Tibial nerve (tissue), 4 donors: ENCODE measurements at regions not wholly inside any gene's neighbourhood (a gene's known extent, or its start where the extent isn't known, plus 50 kb on each side); places are given as distances from the start of the nearest gene placed in this dataset.
"Not testable (repeated sequence)": the region's sequence is repeated elsewhere in the genome, so short reads cannot be mapped to it uniquely, and the experiment has no call there.

Experiments
- DNase-seq, 2 donors: peaks; one replicate each; pipeline ENCODE4 v3.0.0-alpha.2; 2019; ENCODE audit warnings: low spot score in 2 of 2
- H3K27ac ChIP-seq, 4 donors: fragments of 200-600 bp; sonication (generic) in 3 of 4; one replicate each; pipeline ENCODE4 v1.5.1; 2017 to 2019; ENCODE audit warnings: mild to moderate bottlenecking in 1 of 4
- H3K27me3 ChIP-seq, 2 donors: fragments of 200-600 bp; sonication (generic) in 1 of 2; one replicate each; pipeline versions ENCODE4 v1.5.1 to v1.6.0; 2017 to 2019
- H3K36me3 ChIP-seq, 3 donors: fragments of 200-600 bp; sonication (generic); one replicate each; pipeline ENCODE4 v1.5.1; 2018 to 2019
- H3K4me1 ChIP-seq, 4 donors: fragments of 200-600 bp; sonication (generic) in 3 of 4; one replicate each; pipeline ENCODE4 v1.5.1; 2017 to 2019
- H3K4me3 ChIP-seq, 4 donors: fragments of 200-600 bp; sonication (generic) in 3 of 4; one replicate each; pipeline ENCODE4 v1.5.1; 2017 to 2019; ENCODE audit warnings: mild to moderate bottlenecking in 1 of 4, moderate library complexity in 1 of 4
- H3K9me3 ChIP-seq, 4 donors: fragments of 200-600 bp; sonication (generic) in 3 of 4; one replicate each; pipeline ENCODE4 v1.5.1; 2017 to 2019
- EP300 ChIP-seq, 2 donors: sonication (generic); formaldehyde crosslinking; IDR thresholded peaks; one replicate each; pipeline ENCODE4 v1.6.1; 2017; ENCODE audit warnings: antibody characterized with exemption in 2 of 2, mild to moderate bottlenecking in 1 of 2
- POLR2A ChIP-seq, 2 donors: fragments of 450-650 bp; IDR thresholded peaks; one replicate each; pipeline ENCODE4 v1.6.1; 2017; ENCODE audit warnings: antibody characterized with exemption in 2 of 2, mild to moderate bottlenecking in 2 of 2, moderate library complexity in 2 of 2
- WGBS, 2 donors: methylation state at CpG; one replicate each; pipeline ENCODE4 v1.1.5; 2018; 5-methylcytosine and 5-hydroxymethylcytosine counted together
- TF ChIP-seq, protein P1 (sequence below), 5 experiments: fragments of 200-600 bp in 3 of 5; fragments of 450-650 bp in 2 of 5; sonication (generic) in 3 of 5; IDR thresholded peaks; one replicate each; pipeline ENCODE4 v1.5.1; 2016 to 2019; ENCODE audit warnings: antibody characterized with exemption in 5 of 5, mild to moderate bottlenecking in 3 of 5, moderate library complexity in 2 of 5

DNA sequence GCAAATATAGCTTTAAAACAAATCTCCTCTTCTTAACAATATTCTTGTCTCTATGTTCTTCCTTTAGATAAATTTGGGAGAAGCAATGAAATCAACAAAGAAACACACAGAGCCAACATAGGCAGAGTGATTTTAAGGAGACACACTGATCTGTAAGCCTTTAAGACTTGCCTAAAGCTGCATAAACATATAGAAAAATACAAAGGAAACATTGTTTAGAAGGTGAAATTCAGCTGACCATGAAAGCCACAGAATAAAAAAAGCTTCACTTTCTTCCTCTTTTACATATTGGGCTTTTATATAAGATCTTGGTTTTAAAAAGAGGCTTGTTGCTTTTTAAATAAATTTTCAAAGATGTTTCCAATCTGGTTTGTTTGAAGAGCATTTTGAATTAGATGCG is 1277.5 kb downstream of the EFNA5 start:
- Histone ChIP-seq H3K27ac (no peak overlapping the region), H3K4me1 (peaks cover 0 to 5% (median 0%) of the 10 kb centered on the region in 4 donors), H3K9me3 (no peaks in the 10 kb centered on the region), H3K4me3 (no peak overlapping the region), H3K36me3 (no peaks in the 10 kb centered on the region), H3K27me3 (no peaks in the 10 kb centered on the region)
- WGBS, 2 donors: 84 to 91% methylated on average over 1 of the region's 1 CpG
- TF ChIP-seq POLR2A (IDR thresholded peaks at IDR 0.05) (no peak), EP300 (IDR thresholded peaks at IDR 0.05) (no peak)
- TF ChIP-seq, protein P1, sequence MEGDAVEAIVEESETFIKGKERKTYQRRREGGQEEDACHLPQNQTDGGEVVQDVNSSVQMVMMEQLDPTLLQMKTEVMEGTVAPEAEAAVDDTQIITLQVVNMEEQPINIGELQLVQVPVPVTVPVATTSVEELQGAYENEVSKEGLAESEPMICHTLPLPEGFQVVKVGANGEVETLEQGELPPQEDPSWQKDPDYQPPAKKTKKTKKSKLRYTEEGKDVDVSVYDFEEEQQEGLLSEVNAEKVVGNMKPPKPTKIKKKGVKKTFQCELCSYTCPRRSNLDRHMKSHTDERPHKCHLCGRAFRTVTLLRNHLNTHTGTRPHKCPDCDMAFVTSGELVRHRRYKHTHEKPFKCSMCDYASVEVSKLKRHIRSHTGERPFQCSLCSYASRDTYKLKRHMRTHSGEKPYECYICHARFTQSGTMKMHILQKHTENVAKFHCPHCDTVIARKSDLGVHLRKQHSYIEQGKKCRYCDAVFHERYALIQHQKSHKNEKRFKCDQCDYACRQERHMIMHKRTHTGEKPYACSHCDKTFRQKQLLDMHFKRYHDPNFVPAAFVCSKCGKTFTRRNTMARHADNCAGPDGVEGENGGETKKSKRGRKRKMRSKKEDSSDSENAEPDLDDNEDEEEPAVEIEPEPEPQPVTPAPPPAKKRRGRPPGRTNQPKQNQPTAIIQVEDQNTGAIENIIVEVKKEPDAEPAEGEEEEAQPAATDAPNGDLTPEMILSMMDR (IDR thresholded peaks at IDR 0.05): no peak
- no peak for DNase-seq

DNA sequence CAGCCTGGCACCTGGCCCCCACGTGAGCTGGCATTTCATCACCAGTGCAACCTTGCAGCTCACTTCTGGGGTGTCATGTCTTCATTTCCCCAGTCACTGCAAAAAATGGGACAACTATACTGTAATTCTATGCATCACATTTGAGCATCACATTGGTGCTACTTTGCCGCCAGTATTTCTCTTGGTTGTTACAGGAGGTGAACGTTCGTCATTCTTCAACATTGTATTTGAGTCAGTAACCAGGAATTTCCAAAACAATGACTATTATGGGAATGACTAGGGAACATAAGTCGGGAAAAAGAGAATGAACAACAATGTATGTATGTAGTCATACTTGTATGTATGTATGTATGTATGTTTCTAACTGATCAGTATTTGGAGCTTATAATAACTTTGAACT is 1278.0 kb downstream of the EFNA5 start:
- WGBS, 2 donors: 58 to 61% methylated on average over 5 of the region's 5 CpGs
- no peak overlapping the region for H3K27ac ChIP-seq
- H3K9me3 ChIP-seq: no peaks in the 10 kb centered on the region
- H3K27me3 ChIP-seq: no peaks in the 10 kb centered on the region
- H3K4me1 ChIP-seq: peaks cover 0 to 4% (median 0%) of the 10 kb centered on the region in 4 donors
- DNase-seq: no peak
- TF ChIP-seq, protein P1 (IDR thresholded peaks at IDR 0.05): no peak
- TF ChIP-seq EP300 (IDR thresholded peaks at IDR 0.05) (no peak), POLR2A (IDR thresholded peaks at IDR 0.05) (no peak)
- H3K4me3 ChIP-seq: no peak overlapping the region
- no peaks in the 10 kb centered on the region for H3K36me3 ChIP-seq

DNA sequence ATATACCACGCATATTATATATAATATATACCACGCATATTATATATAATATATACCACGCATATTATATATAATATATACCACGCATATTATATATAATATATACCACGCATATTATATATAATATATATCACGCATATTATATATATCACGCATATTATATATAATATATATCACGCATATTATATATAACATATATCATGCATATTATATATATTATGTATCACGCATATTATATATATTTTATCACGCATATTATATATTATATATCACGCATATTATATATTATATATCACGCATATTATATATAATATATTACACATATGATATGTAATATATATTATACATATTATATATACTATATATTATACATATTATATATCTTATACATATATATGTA is 1283.0 kb downstream of the EFNA5 start:
- 95 to 96% methylated on average over 12 of the region's 12 CpGs for WGBS, 2 donors
- H3K36me3 ChIP-seq, H3K4me1 ChIP-seq, H3K27ac ChIP-seq, H3K27me3 ChIP-seq, DNase-seq, H3K9me3 ChIP-seq, H3K4me3 ChIP-seq: not testable (repeated sequence)

DNA sequence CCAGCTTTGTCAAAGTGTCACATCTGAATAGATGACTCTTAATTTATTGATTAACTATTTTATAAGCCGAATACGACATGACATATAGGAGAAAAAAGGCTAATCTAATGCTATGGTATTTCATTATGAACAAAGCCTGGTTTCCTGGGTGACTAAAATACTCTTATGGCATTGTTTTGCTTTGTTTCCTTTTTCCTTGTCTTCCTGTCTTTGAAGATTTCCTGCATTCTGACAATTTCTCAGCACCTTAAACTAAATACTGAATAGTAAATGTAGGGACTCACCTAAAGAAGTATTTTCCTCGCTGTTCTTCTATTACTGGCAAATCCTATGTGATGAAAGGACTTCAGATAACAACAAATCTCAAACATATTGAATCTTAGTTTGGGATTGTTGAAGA is 1284.5 kb downstream of the EFNA5 start:
- Histone ChIP-seq H3K27me3 (no peaks in the 10 kb centered on the region), H3K9me3 (no peaks in the 10 kb centered on the region), H3K27ac (no peak overlapping the region), H3K4me1 (no peaks in the 10 kb centered on the region), H3K36me3 (no peaks in the 10 kb centered on the region), H3K4me3 (no peak overlapping the region)
- TF ChIP-seq, protein P1 (IDR thresholded peaks at IDR 0.05): no peak
- TF ChIP-seq POLR2A (IDR thresholded peaks at IDR 0.05): no peak
- WGBS, 2 donors: 86 to 95% methylated on average over 3 of the region's 3 CpGs
- DNase-seq: no peak

DNA sequence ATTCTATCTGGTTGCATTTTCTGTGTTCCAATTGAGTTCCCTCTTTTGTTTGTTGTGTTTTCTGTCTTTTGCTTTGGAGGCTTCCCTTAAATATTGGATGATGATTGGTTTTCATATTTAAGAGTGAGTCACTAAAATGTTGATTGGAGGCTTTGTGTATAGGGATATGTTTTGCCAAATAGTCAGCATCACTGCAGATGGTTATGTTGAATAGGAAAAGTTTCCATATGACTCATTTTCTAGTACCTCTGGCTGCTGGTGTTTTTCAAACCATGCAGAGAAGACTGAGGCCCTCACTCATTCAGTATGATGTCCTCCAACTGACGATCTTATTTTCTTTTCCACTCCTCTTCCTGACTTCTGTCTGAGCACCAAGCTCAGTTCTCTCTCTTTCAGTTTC is 1290.0 kb downstream of the EFNA5 start:
- Histone ChIP-seq H3K36me3 (no peaks in the 10 kb centered on the region), H3K4me1 (no peaks in the 10 kb centered on the region), H3K27me3 (no peaks in the 10 kb centered on the region), H3K9me3 (no peaks in the 10 kb centered on the region), H3K27ac (no peak overlapping the region), H3K4me3 (no peak overlapping the region)
- DNase-seq: no peak
- TF ChIP-seq EP300 (IDR thresholded peaks at IDR 0.05) (no peak), POLR2A (IDR thresholded peaks at IDR 0.05) (no peak)
- TF ChIP-seq, protein P1 (IDR thresholded peaks at IDR 0.05): no peak
- WGBS, 2 donors: 75 to 81% methylated on average over 1 of the region's 1 CpG

DNA sequence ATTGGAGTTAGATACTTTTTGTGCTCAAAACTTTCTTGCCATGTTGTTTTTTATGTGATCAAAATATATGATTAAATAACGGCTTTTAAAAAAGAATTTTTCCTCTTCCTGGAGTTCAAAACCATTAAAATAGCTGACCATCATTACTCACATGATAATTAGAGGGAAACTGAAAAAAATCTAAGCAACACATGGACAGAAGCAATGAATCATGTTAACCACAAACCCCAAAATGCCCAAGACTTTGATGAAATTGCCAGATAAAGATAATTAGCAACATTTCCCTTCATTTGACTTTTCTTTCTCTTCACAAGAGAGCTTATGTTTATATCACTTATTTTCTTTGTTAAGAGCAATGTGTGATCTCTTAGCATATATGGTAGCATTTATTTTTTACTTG is 1294.2 kb downstream of the EFNA5 start:
- no peaks in the 10 kb centered on the region for H3K27me3 ChIP-seq
- no peaks in the 10 kb centered on the region for H3K4me1 ChIP-seq
- no peak overlapping the region for H3K27ac ChIP-seq
- TF ChIP-seq, protein P1 (IDR thresholded peaks at IDR 0.05): no peak
- TF ChIP-seq POLR2A (IDR thresholded peaks at IDR 0.05): no peak
- no peak for TF ChIP-seq EP300 (IDR thresholded peaks at IDR 0.05)
- H3K36me3 ChIP-seq: no peaks in the 10 kb centered on the region
- H3K4me3 ChIP-seq: no peak overlapping the region
- WGBS, 2 donors: 28 to 42% methylated on average over 1 of the region's 1 CpG
- peaks cover 0 to 8% (median 2%) of the 10 kb centered on the region in 4 donors for H3K9me3 ChIP-seq
- DNase-seq: no peak
